GM19023 (cell line): ENCODE measurements at regions not wholly inside any gene's neighbourhood (a gene's known extent, or its start where the extent isn't known, plus 50 kb on each side); places are given as distances from the start of the nearest gene placed in this dataset.

Experiments used
- ATAC-seq: cut with Tn5 transposase; IDR thresholded peaks from one replicate; pipeline ENCODE4 v1.9.1; 2021; ENCODE audit warnings: mild to moderate bottlenecking, moderate library complexity; ENCODE audit not compliant: unreplicated experiment

DNA sequence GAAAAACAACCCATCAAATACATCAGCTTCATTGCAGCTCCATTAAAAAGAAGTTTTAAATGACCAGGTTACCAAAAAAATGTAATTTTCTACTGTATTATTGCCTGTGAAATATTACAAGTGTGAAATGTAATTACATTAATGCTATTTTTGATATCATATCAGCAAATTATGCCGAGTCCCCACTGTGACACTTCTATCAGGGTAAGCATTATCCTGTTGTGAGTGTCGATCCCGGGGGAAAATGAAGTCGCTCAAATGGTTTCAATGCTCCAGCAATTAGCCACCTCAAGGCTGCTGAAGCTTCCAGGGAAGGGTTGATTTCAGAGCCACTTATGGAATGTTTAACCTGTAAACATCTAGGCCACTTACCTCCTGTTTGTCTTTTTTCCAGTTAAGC lies 70.4 kb downstream of the RCN1 start:
- no peak for ATAC-seq

- ATAC-seq = no peak
These were observed 71.5 kb downstream of the RCN1 start for GRCh38 chr11:32162351-32162750.

- ATAC-seq = no peak
These were observed 72.0 kb downstream of the RCN1 start for GRCh38 chr11:32162906-32163305.

DNA sequence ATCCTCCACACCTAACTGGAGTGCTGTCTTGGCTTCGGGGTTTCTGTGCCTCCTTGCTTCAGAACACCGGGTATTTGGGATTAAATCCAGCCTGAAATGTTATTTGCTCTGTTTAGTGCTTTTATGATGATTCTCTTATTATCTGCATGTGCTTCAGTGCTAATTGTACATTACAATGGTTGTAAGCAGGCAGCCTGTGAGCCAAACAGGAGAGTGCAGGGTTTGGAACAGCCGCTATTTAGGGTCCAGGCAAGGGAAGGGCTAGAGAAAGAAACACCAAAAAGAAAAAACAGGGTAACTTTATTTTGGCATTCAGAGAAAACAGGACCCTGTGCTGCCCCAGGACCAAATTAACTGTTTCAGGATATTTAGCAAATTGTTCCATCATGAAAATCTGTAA lies 72.7 kb downstream of the RCN1 start:
- no peak for ATAC-seq

DNA sequence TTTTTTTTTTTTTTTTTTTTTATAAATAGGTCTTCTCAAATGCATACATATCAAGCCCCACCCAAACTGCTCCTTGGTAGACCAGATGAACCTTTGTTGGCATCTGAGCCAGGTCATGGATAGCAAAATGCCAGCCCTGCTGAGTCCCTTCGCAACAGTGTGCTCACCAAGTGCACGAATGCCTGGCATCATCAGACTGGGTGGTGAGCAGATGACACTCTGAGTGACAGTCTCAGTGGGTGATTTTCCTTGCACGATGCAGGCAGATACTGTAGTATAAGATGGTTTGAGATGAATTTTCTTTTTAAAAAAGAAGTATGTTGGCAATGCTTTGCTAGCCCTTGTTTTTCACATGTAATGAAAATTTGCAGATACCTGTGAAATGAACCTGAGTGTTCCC lies 74.0 kb downstream of the RCN1 start:
- ATAC-seq = no peak

DNA sequence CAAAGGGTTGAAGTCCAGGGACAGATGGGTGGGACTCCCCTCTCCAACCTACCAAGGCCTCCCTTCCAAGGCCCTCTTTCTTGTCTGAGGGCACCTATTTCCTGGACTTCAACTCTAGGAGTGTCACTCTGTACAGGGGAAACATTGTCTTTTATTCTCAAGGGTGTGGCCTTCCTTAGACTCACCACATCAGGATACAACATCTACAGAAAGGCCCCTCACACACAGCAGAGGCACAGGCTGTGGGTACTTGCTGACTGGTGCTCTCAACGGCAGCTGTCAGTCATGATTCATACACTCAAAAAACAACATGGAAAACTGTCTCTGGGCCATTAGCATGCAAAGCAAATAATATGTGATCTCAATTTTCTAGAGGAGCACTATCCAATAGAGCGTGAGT lies 78.0 kb downstream of the RCN1 start:
- no peak for ATAC-seq

- ATAC-seq = no peak
These were observed 80.6 kb downstream of the RCN1 start for GRCh38 chr11:32171445-32171844.

DNA sequence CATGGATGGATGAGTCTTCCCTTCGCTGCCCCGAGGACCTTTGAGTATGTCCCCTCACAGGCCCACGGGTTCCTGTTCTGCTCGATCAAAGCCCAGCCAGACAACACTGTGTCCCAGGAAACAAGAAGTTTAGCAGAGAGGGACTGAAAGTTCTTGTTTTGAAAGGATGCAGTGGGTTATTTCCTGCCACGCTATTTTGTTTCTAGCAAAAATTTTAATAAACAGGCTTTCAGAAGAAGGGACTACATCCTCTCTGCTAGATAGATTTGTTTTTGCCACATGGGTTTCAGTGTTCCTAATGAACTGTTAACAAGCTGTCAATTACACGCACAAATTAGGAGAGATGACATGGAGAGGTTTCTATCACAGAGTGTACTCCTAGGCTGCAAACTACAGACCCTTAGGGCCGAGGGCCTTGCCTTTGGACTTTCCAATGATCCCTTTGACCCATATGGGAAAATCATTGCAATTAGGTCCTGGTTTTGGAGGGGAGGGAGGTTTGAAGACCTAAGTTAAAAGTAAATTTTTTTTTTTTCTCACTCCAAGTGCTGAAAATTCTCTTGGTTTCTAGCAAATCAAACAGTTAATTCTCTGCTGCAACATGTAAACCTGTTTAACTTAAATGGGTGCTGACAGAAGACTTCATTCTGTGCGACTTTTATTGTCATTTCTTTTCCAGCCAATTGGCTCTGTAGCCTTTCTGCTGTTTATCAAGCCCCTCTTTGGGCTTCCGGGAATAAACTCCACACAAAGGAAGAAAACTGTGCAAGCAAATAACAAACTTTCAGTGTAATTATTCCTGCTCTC lies 81.4 kb downstream of the RCN1 start:
- ATAC-seq = no peak

DNA sequence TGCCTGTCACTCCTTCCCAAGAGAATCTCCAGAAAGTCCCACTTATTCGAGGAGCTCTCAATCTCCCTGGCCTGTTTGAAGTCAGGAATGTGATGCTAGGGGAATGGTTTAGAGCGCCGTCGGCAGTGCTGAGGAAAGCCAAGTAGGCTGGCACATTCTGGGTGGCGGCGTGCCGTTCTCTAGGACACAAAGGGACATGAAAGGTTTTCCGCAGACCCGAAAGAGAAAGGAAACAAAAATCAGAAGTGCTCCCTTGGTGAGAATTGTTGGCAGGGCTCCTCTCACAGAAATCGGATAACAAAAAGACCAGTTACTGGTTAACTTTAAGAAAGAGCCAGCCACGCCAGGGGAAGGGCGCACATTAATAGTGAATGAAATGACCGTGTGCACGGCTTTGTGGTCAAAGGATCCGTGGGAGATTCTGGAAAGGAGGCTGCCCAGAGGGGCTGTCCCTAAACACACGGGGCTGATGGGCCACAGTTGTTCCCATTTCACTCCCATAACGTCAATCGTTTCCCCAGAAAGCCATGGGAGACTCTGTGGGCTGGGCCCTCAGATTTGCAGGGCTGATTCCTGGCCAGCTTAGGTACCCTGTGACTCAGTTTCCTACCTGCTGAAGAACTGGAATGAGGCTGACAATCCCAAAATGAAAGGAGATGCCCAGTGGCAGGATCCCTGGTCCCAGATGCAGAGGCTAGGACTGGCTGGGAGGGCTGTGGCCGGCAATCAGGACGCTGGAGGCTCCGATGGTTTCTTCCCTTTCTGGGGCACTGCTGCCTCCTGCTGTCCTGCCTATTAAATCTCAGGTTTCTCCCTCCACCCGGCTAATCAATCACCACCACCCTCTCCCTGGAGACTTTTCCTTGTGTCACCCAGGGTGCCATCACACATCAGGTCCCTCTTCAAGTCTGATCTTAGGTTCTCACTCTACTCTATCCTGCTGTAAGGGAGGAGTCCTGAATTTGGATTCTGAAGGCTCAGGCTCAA lies 82.3 kb downstream of the RCN1 start:
- ATAC-seq = no peak

DNA sequence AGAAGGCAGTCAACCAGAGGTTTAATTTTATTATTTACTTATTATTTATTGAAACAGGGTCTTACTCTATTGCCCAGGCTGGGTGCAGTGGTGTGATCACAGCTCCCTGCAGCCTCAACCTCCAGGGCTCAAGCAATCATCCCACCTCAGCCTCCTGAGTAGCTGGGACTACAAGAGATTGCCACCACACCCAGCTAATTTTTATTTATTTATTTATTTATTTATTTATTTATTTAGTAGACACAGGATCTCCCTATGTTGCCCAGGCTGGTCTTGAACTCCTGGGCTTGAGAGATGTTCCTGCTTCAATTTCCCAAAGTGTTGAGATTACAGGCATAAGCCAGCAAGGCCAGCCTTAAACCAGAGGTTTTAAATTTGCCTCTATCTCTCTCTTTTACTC lies 83.1 kb downstream of the RCN1 start:
- no peak for ATAC-seq

- peak; percentile 73 for ATAC-seq
These were observed 85.5 kb downstream of the RCN1 start for GRCh38 chr11:32176223-32176934.

DNA sequence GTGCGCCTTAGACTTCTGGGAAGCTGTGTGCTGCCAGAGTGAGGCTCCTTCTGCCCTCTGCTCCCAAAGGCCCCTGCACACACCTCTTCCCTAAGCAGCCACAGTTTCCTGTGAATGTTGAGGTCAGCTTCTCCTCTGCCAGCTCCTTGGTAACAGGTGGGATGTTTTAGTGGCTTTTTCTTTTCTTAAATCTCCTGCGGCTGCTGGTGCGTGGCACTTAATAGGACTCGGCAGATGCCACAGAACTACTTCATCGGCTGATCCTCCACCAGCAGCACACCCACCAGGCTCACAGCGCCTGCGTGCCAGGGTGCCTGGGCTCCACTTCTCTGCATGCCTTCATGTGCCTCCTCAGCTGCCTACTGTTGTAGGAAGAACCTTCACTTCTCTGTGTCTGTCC lies 87.8 kb downstream of the RCN1 start:
- ATAC-seq = no peak

DNA sequence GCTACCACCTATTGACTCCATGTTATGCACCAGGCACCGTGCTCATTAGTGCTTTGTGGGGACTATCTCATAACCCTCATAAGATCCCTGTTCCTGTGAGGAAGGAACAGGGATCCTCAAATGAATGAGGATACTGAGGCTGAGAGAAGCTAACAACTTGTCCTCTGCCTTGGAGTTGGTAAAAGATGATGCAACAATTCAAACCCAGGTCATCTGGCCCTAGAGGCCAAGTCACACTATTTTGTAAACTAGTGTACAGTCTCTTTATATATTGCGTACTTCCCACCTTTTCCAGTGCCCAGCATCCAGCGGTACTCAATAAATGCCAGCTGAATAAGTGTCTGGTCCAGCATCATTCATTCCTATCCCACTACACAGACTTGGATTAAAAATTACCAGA lies 92.6 kb downstream of the RCN1 start:
- ATAC-seq = no peak

- ATAC-seq = peak; percentile 23
These were observed 93.3 kb downstream of the RCN1 start for GRCh38 chr11:32184041-32184722.

GRCh38 chr11:32184723-32185376 lies 94.0 kb downstream of the RCN1 start:
- peak; percentile 64 for ATAC-seq

DNA sequence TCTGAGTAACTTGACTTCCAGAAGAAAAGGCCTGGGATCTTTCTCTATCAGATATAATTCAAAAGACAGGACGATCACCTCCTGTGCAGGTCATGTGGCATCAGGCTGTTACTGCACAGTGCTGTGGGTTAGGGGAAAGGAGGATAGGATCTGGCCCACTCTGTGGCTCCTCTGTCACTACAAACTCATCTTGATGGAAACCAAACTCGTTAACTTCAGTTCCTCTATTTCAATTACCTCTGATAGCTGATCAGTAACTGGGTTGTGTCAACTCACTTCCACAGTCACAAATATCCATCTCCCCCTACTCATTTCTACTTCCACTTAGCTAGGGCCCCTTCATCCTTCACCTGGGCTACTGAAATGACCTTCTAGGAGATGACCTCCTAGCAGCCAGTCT lies 95.2 kb downstream of the RCN1 start:
- ATAC-seq = no peak

DNA sequence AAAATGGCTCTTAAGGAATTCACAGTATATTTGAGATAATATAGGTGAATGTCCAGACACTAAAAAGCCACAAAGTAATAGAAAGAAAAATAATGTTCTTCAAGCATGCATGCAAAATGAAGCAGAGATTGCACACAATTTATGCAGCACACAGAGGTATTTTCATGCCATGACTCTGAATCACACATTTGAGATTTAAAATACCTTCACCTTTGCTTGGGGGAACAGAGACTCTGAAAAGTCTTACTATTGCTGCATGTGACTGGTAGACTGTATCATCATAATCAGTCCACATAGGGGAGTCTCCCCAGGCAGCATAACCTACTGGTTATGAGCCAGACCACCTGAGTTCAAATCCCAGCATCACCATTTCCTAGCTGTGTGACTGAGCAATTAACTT lies 96.2 kb downstream of the RCN1 start:
- ATAC-seq = no peak

DNA sequence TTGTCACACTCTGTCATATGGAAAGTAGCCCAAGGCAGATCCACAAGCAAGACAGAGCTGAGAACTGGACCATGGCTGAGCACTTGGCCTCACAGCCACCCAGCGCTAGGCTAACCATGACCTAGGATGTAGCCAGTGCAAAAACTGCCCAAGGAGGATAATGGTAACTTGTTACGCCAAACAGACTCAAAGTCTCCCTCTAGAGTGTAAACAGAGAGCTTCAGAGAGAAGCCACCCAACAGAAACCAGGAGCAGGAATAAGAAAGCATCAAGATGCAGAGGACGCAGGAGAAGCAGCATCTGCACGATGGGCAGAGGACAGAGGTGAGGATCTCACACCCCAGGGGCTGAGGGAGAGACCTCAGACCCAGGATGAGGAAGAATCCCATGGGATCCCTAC lies 97.9 kb downstream of the RCN1 start:
- no peak for ATAC-seq

GRCh38 chr11:32196137-32196536 lies 105.3 kb downstream of the RCN1 start:
- ATAC-seq = no peak

- no peak for ATAC-seq
These were observed 107.2 kb downstream of the RCN1 start for GRCh38 chr11:32198053-32198452.
